ENCODE measurements at regions not wholly inside any gene's neighbourhood (a gene's known extent, or its start where the extent isn't known, plus 50 kb on each side); places are given as distances from the start of the nearest gene placed in this dataset.
"Not testable (repeated sequence)": the region's sequence is repeated elsewhere in the genome, so short reads cannot be mapped to it uniquely, and the experiment has no call there.

GRCh38 chr2:212777020-212777491 lies 238.5 kb upstream of the ERBB4 start:
- no peak for DNase-seq (ENCODE audit: low read depth in 3 of 3)

- DNase-seq (ENCODE audit: low read depth in 3 of 3), result no peak
Observed at GRCh38 chr2:212773808-212774339, 235.3 kb upstream of the ERBB4 start.

GRCh38 chr2:212770240-212770639 lies 231.6 kb upstream of the ERBB4 start:
- no peak for DNase-seq (ENCODE audit: low read depth in 3 of 3)

GRCh38 chr2:212766921-212767320 lies 228.3 kb upstream of the ERBB4 start:
- no peak for DNase-seq (ENCODE audit: low read depth in 3 of 3)

GRCh38 chr2:212752730-212753351 lies 214.2 kb upstream of the ERBB4 start:
- no peak for DNase-seq (ENCODE audit: low read depth in 3 of 3)

GRCh38 chr2:212745359-212745758 lies 206.8 kb upstream of the ERBB4 start:
- DNase-seq (ENCODE audit: low read depth in 3 of 3), result no peak

GRCh38 chr2:212737392-212738172 lies 199.0 kb upstream of the ERBB4 start:
- DNase-seq (ENCODE audit: low read depth in 3 of 3), result no peak

- no peak for DNase-seq (ENCODE audit: low read depth in 3 of 3)
Observed at GRCh38 chr2:212736385-212736726, 197.8 kb upstream of the ERBB4 start.

GRCh38 chr2:212733273-212733672 lies 194.7 kb upstream of the ERBB4 start:
- no peak for DNase-seq (ENCODE audit: low read depth in 3 of 3)

- DNase-seq (ENCODE audit: low read depth in 3 of 3), result no peak
Observed at GRCh38 chr2:212732860-212733259, 194.3 kb upstream of the ERBB4 start.

GRCh38 chr2:212730994-212731393 lies 192.4 kb upstream of the ERBB4 start:
- DNase-seq (ENCODE audit: low read depth in 3 of 3), result no peak

GRCh38 chr2:212728717-212729116 lies 190.1 kb upstream of the ERBB4 start:
- DNase-seq (ENCODE audit: low read depth in 3 of 3), result no peak

- no peak for DNase-seq (ENCODE audit: low read depth in 3 of 3)
Observed at GRCh38 chr2:212727751-212728150, 189.1 kb upstream of the ERBB4 start.

GRCh38 chr2:212726403-212726802 lies 187.8 kb upstream of the ERBB4 start:
- no peak for DNase-seq (ENCODE audit: low read depth in 3 of 3)

GRCh38 chr2:212725180-212725579 lies 186.6 kb upstream of the ERBB4 start:
- DNase-seq (ENCODE audit: low read depth in 3 of 3), result no peak

GRCh38 chr2:212723226-212723625 lies 184.6 kb upstream of the ERBB4 start:
- no peak for DNase-seq (ENCODE audit: low read depth in 3 of 3)

- no peak for DNase-seq (ENCODE audit: low read depth in 3 of 3)
Observed at GRCh38 chr2:212722046-212722445, 183.4 kb upstream of the ERBB4 start.

GRCh38 chr2:212721026-212721451 lies 182.4 kb upstream of the ERBB4 start:
- no peak for DNase-seq (ENCODE audit: low read depth in 3 of 3)

GRCh38 chr2:212715411-212715810 lies 176.8 kb upstream of the ERBB4 start:
- DNase-seq (ENCODE audit: low read depth in 3 of 3), result not testable (repeated sequence)

- no peak for DNase-seq (ENCODE audit: low read depth in 3 of 3)
Observed at GRCh38 chr2:212713681-212714080, 175.1 kb upstream of the ERBB4 start.

- DNase-seq (ENCODE audit: low read depth in 3 of 3), result no peak
Observed at GRCh38 chr2:212712991-212713390, 174.4 kb upstream of the ERBB4 start.

GRCh38 chr2:212712466-212712865 lies 173.9 kb upstream of the ERBB4 start:
- no peak for DNase-seq (ENCODE audit: low read depth in 3 of 3)

- no peak for DNase-seq (ENCODE audit: low read depth in 3 of 3)
Observed at GRCh38 chr2:212711856-212712255, 173.3 kb upstream of the ERBB4 start.

All from stimulated activated CD4-positive, alpha-beta T cell treated with anti-CD3 and anti-CD28 coated beads, TNF-alpha, amount 100 ng/mL, for 48 hours (primary cell).